GM23338 (cell line): ENCODE measurements at regions not wholly inside any gene's neighbourhood (a gene's known extent, or its start where the extent isn't known, plus 50 kb on each side); places are given as distances from the start of the nearest gene placed in this dataset.

Experiments used
- CREB1 ChIP-seq: fragments of 250-450 bp; sonication (Bioruptor Pico); IDR thresholded peaks from 2 replicates; pipeline ENCODE4 v1.5.0; 2020; ENCODE audit warnings: low read depth, mild to moderate bottlenecking, moderate library complexity
- CTCF ChIP-seq, 2 experiments: fragments of 200-600 bp in 1 of 2; sonication (generic) in 1 of 2; conservative IDR thresholded peaks; 2 replicates each; pipeline versions ENCODE4 v1.5.1 to v1.6.1; 2016 to 2017; ENCODE audit warnings: antibody characterized with exemption in 2 of 2, low read depth in 2 of 2, mild to moderate bottlenecking in 2 of 2, moderate library complexity in 1 of 2
- POLR2AphosphoS5 ChIP-seq: IDR thresholded peaks from 2 replicates; pipeline ENCODE4 v1.6.1; 2016; ENCODE audit warnings: antibody characterized with exemption, low read depth
- ZNF331 ChIP-seq: fragments of 250-450 bp; sonication (Bioruptor Pico); IDR thresholded peaks from 2 replicates; pipeline ENCODE4 v1.5.0; 2020; ENCODE audit warnings: low read depth, mild to moderate bottlenecking, moderate library complexity

DNA sequence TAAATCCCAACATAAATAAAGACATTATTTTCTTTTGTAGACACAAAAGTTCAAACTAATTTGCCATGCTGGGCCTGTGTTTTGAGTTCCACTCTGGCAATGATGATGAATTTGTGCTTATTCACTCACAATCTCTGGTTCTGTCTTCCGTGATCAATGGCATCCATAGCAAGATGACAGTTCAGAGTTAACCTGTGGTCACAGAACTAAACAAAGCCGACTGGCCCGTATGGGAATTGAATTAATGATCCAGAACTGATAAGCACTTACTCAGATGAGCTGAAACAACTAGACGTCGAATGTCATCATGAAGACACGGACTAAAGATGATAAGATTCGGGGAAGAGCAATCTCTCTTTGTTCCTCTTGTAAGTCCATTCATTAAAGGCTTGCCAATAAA is 81.6 kb downstream of the CAPZA3 start:
- TF ChIP-seq CTCF (conservative IDR thresholded peaks at IDR 0.05; ENCODE audit: low read depth in 2 of 2) (no peak), ZNF331 (CRISPR knock-in tag) (no peak), POLR2AphosphoS5 (no peak), CREB1 (CRISPR knock-in tag) (no peak)
